HepG2 (cell line): ENCODE measurements at regions not wholly inside any gene's neighbourhood (a gene's known extent, or its start where the extent isn't known, plus 50 kb on each side); places are given as distances from the start of the nearest gene placed in this dataset.
A peak's percentile ranks its signal among the peaks of the same experiment; 100 is the strongest.
"Not testable (repeated sequence)": the region's sequence is repeated elsewhere in the genome, so short reads cannot be mapped to it uniquely, and the experiment has no call there.

Experiments
- ATAC-seq: fragments of 200-7000 bp; cut with Tn5 transposase; 3 replicates; pipeline ENCODE4 v1.9.1; 2020; ENCODE audit warnings: mild to moderate bottlenecking, moderate library complexity
- BruUV-seq: library from RNA; stranded (reverse); fragments of 400-500 nt; replicated peaks from 2 replicates; lab custom pipeline; 2021; lab: Mats Ljungman, UMichigan
- CTCF ChIA-PET: fragments of 300-600 bp; formaldehyde crosslinking; extraction: SDS; loops from one replicate; lab custom pipeline; 2021; ENCODE audit warnings: low total read pairs, inconsistent platforms, low intra/inter-chr PET ratio; lab: Yijun Ruan, JAX
- POLR2A ChIA-PET: fragments of 350-600 bp; sonication (Branson Sonifier 250); formaldehyde crosslinking; loops from one replicate; lab custom pipeline; 2020; ENCODE audit warnings: antibody characterized with exemption, inconsistent platforms; lab: Yijun Ruan, JAX
- DNase-seq: peaks from one replicate; pipeline ENCODE4 v3.0.0-alpha.2; 2015; ENCODE audit warnings: low spot score
- FAIRE-seq: peaks from 3 replicates; lab custom pipeline; 2011; peaks lifted over from hg19 to GRCh38; lab: Jason Lieb, UNC
- H2AFZ ChIP-seq: one replicate; pipeline ENCODE4 v1.6.1; 2011; ENCODE audit warnings: low read length, inconsistent platforms
- H3K27ac ChIP-seq: fragments of 300-600 bp; 3 replicates; pipeline ENCODE4 v1.8.0; 2011; ENCODE audit warnings: mixed run types, mild to moderate bottlenecking, mixed read lengths, low read length, inconsistent platforms; ENCODE audit not compliant: insufficient read depth; ENCODE audit errors: extremely low read length
- H3K27me3 ChIP-seq, 2 experiments: fragments of 200-600 bp in 1 of 2; 2 replicates in 1 of 2; 3 replicates in 1 of 2; pipeline versions ENCODE4 v1.6.0 to v1.8.0; 2011; ENCODE audit warnings: low read length in 2 of 2, mild to moderate bottlenecking in 2 of 2, moderate library complexity in 2 of 2, inconsistent platforms in 1 of 2; ENCODE audit not compliant: insufficient read depth in 2 of 2, control insufficient read depth in 1 of 2
- H3K36me3 ChIP-seq, 2 experiments: fragments of 200-600 bp in 1 of 2; replicated peaks in 1 of 2; 2 replicates in 1 of 2; 3 replicates in 1 of 2; pipeline versions ENCODE4 v1.5.1 to v1.8.0; 2011; ENCODE audit warnings: low read length in 2 of 2, inconsistent platforms in 1 of 2; ENCODE audit not compliant: insufficient read depth in 2 of 2, control insufficient read depth in 1 of 2
- H3K4me1 ChIP-seq: 2 replicates; pipeline ENCODE4 v1.5.1; 2012; ENCODE audit warnings: low read length, inconsistent platforms; ENCODE audit not compliant: insufficient read depth
- H3K4me2 ChIP-seq: 2 replicates; pipeline ENCODE4 v1.6.0; 2011; ENCODE audit warnings: low read depth, low read length, inconsistent platforms
- H3K4me3 ChIP-seq, 3 experiments: fragments of 200-600 bp in 1 of 3; sonication (generic), shearing (Covaris generic) in 1 of 3; replicated peaks in 1 of 3; 2 replicates each; pipeline ENCODE4 v1.5.1; 2011 to 2016; ENCODE audit warnings: low read length in 3 of 3, inconsistent platforms in 2 of 3, low read depth in 2 of 3, mild to moderate bottlenecking in 2 of 3, control low read depth in 1 of 3, mixed read lengths in 1 of 3; ENCODE audit not compliant: insufficient read depth in 1 of 3
- H3K79me2 ChIP-seq: one replicate; pipeline ENCODE4 v1.6.1; 2011; ENCODE audit warnings: low read length, inconsistent platforms; ENCODE audit not compliant: insufficient read depth
- H3K9ac ChIP-seq: 2 replicates; pipeline ENCODE4 v1.6.0; 2011; ENCODE audit warnings: mild to moderate bottlenecking, low read depth, low read length, inconsistent platforms; ENCODE audit not compliant: insufficient read depth
- H3K9me3 ChIP-seq: 2 replicates; pipeline ENCODE4 v1.5.1; 2012; ENCODE audit warnings: mild to moderate bottlenecking, low read length
- H4K20me1 ChIP-seq: 2 replicates; pipeline ENCODE4 v1.6.0; 2011; ENCODE audit warnings: inconsistent platforms, mild to moderate bottlenecking, low read length, moderate library complexity; ENCODE audit not compliant: insufficient read depth
- DR1 ChIP-seq: sonication (generic); formaldehyde crosslinking; IDR thresholded peaks from 2 replicates; pipeline ENCODE4 v1.8.0; 2021; ENCODE audit warnings: mild to moderate bottlenecking, missing genetic modification reagents, inconsistent platforms
- ZNF629 ChIP-seq: sonication (generic); formaldehyde crosslinking; conservative IDR thresholded peaks from 2 replicates; pipeline ENCODE4 v1.5.0; 2020; ENCODE audit warnings: missing genetic modification reagents
- WGBS: methylation state at CpG from one replicate; pipeline ENCODE4 v1.1.6; 2017; ENCODE audit warnings: low lambda C conversion rate; 5-methylcytosine and 5-hydroxymethylcytosine counted together
- in situ Hi-C: cut with HindIII; loops from 2 replicates; pipeline ENCODE4 v1.10.0; 2017; ENCODE audit warnings: low pct_unique_long_range_greater_than_20kb; ENCODE audit not compliant: extremely low pct_ligation_motif_present
- intact Hi-C: fragments of 100-400 bp; cut with micrococcal nuclease; formaldehyde crosslinking; loops from one replicate; pipeline ENCODE4 v1.10.0; 2022; ENCODE audit not compliant: unreplicated experiment
- TF ChIP-seq, protein P1 (sequence below): fragments of 450-650 bp; IDR thresholded peaks from 2 replicates; pipeline ENCODE4 v1.6.1; 2016
- TF ChIP-seq, protein P2 (sequence below): sonication (generic); formaldehyde crosslinking; IDR thresholded peaks from 2 replicates; pipeline ENCODE4 v1.4.0; 2020; ENCODE audit warnings: missing genetic modification reagents; ENCODE audit errors: not compliant biosample characterization

DNA sequence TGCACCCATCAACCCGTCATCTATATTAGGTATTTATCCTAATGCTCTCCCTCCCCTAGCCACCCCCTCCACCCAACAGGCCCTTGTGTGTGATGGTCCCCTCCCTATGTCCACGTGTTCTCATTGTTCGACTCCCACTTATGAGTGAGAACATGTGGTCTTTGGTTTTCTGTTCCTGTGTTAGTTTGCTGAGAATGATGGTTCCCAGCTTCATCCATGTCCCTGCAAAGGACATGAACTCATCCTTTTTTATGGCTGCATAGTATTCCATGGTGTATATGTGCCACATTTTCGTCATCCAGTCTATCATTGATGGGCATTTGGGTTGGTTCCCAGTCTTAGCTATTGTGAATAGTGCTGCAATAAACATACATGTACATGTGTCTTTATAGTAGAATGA, 253.4 kb downstream of the FOXD2 start:
- FAIRE-seq, DNase-seq, H3K27ac ChIP-seq, H3K36me3 ChIP-seq, CTCF ChIA-PET, BruUV-seq, H4K20me1 ChIP-seq, in situ Hi-C loops, H3K4me1 ChIP-seq, POLR2A ChIA-PET, H3K4me2 ChIP-seq, H2AFZ ChIP-seq, H3K79me2 ChIP-seq, H3K9me3 ChIP-seq, H3K4me3 ChIP-seq, H3K9ac ChIP-seq, ATAC-seq: not testable (repeated sequence)
- TF ChIP-seq, protein P1, sequence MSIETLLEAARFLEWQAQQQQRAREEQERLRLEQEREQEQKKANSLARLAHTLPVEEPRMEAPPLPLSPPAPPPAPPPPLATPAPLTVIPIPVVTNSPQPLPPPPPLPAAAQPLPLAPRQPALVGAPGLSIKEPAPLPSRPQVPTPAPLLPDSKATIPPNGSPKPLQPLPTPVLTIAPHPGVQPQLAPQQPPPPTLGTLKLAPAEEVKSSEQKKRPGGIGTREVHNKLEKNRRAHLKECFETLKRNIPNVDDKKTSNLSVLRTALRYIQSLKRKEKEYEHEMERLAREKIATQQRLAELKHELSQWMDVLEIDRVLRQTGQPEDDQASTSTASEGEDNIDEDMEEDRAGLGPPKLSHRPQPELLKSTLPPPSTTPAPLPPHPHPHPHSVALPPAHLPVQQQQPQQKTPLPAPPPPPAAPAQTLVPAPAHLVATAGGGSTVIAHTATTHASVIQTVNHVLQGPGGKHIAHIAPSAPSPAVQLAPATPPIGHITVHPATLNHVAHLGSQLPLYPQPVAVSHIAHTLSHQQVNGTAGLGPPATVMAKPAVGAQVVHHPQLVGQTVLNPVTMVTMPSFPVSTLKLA = peak; percentile 74
- peaks cover 8 to 50% of the 10 kb centered on the region in 2 experiments; a peak in 4 of 5 replicates for H3K27me3 ChIP-seq
- 33% methylated on average over 4 of the region's 4 CpGs for WGBS
- intact Hi-C loops = loop anchor here (5.0 kb wide), 1 partner anchor 954 kb away; no protein-coding TSS in a partner anchor

DNA sequence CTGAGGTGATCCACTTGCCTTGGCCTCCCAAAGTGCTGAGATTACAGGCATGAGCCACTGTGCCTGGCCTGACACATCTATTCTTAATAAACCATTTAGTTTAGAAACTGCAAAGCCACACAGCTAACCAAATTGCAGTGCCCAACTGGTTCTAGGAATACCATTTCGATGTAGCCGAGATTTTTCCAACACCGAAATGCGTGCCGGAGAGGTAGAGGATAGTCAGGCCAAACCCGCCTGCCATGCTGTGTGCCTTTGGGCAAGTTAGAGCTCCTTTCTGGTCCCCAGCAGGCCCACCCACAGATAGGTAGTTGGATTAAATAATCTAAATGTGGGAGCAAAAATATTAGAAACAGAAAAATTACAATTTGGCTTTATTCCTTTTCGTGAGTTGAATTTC, 254.4 kb downstream of the FOXD2 start:
- DNase-seq (no peak), ATAC-seq (no peak), FAIRE-seq (no peak)
- TF ChIP-seq, protein P2, sequence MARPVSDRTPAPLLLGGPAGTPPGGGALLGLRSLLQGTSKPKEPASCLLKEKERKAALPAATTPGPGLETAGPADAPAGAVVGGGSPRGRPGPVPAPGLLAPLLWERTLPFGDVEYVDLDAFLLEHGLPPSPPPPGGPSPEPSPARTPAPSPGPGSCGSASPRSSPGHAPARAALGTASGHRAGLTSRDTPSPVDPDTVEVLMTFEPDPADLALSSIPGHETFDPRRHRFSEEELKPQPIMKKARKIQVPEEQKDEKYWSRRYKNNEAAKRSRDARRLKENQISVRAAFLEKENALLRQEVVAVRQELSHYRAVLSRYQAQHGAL = no peak
- TF ChIP-seq DR1 (CRISPR knock-in tag) (no peak), ZNF629 (CRISPR knock-in tag) (no peak)
- intact Hi-C loops = loop anchor here (5.0 kb wide), 1 partner anchor 955 kb away; no protein-coding TSS in a partner anchor
- no peak overlapping the region for H3K27ac ChIP-seq
- no peaks in the 10 kb centered on the region for H4K20me1 ChIP-seq
- ChIA-PET CTCF (no interaction called here), POLR2A (no interaction called here)
- no peak overlapping the region for H3K4me2 ChIP-seq
- H3K27me3 ChIP-seq = peaks cover 6 to 41% of the 10 kb centered on the region in 2 experiments; a peak in 4 of 5 replicates
- no peak overlapping the region for H3K4me3 ChIP-seq
- peaks cover 13% of the 10 kb centered on the region for H3K4me1 ChIP-seq
- in situ Hi-C loops = no loop called here
- no TSS peak for BruUV-seq
- no peaks in the 10 kb centered on the region for H3K79me2 ChIP-seq
- WGBS = 80% methylated on average over 7 of the region's 7 CpGs
- H3K36me3 ChIP-seq = no peaks in the 10 kb centered on the region
- no peak overlapping the region for H3K9ac ChIP-seq
- H2AFZ ChIP-seq = no peak overlapping the region
- no peaks in the 10 kb centered on the region for H3K9me3 ChIP-seq
